Activated naive CD4-positive, alpha-beta T cell treated with Interleukin-2 at 50 U/mL for 16 hours (primary cell): ENCODE measurements at regions not wholly inside any gene's neighbourhood (a gene's known extent, or its start where the extent isn't known, plus 50 kb on each side); places are given as distances from the start of the nearest gene placed in this dataset.
"Not testable (repeated sequence)": the region's sequence is repeated elsewhere in the genome, so short reads cannot be mapped to it uniquely, and the experiment has no call there.

Experiments used
- DNase-seq: peaks from one replicate; pipeline ENCODE4 v3.0.0-alpha.2; 2020

- no peak for DNase-seq
Measured at GRCh38 chr10:9911488-9911887, 1106.2 kb upstream of the CELF2 start.

DNA sequence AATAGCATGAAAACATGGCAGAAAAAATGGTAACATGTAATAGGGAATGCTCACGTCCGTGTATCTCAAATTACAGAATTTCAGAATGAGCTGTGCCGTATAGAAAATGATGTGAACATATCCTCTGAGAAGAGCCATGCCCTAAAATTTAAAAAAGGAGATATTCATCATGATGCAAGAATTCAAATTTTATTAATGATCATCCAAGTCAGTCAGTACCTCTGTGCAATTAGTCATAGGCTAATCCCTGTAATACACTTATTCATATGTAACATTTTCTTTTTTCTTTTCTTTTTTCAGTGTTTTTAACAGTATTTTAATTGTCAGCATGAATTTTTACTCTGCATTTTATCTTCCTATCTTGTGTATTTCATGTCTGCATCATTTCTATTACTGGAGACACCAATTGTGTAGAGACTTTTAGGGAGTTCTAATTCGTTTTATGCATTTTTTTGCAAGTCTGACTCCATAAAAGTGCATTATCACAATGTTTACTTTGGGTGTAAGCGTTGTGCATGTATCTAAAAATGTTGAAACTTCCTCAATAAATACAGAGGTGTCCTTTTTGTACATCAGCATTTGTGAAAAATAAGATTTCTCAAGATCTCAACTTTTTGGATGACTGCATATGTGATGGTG is 1103.7 kb upstream of the CELF2 start:
- DNase-seq: no peak

DNA sequence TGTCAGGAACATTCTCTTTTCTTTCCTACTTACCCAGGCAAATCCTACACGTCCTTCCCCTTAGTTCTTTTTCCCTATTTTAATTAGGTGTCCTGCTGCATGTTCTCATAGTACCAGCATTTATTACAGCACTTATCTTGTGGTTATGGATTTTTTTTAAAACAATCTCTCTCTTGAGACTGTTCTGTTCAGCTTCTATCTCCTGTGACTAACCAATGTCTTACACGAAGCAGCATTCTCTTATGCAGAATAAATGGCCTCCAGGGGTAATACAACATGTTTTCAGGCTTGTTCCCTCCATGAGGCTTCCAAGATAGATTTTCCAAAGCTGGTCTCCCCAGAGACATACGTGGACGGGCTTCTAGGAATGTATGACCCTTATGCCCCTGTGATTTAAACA is 1096.1 kb upstream of the CELF2 start:
- DNase-seq: no peak

GRCh38 chr10:9922126-9922870 is 1095.4 kb upstream of the CELF2 start:
- no peak for DNase-seq

GRCh38 chr10:9926003-9926402 is 1091.7 kb upstream of the CELF2 start:
- no peak for DNase-seq

GRCh38 chr10:9926881-9927280 is 1090.8 kb upstream of the CELF2 start:
- DNase-seq: no peak

- DNase-seq: no peak
Measured at GRCh38 chr10:9939716-9940115, 1078.0 kb upstream of the CELF2 start.

DNA sequence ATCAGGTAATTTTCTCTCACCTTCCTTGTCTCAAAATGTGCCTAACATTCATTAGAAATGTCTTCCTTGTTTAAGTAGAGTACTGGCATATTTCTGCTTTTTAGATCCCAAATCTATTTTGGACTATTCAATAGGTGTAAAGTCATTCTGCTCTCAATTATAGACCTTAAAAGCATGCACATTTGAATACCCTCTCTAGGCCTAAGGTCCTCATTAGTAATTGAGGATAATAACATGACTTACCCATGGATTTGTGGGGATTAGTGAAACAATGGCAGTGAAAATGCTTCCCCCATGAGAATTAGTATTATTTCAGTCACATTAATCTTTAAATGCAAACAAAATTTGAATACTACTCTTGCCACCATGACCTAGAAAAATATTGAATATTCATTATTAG is 1073.0 kb upstream of the CELF2 start:
- DNase-seq: no peak

GRCh38 chr10:9950070-9950469 is 1067.6 kb upstream of the CELF2 start:
- DNase-seq: no peak

DNA sequence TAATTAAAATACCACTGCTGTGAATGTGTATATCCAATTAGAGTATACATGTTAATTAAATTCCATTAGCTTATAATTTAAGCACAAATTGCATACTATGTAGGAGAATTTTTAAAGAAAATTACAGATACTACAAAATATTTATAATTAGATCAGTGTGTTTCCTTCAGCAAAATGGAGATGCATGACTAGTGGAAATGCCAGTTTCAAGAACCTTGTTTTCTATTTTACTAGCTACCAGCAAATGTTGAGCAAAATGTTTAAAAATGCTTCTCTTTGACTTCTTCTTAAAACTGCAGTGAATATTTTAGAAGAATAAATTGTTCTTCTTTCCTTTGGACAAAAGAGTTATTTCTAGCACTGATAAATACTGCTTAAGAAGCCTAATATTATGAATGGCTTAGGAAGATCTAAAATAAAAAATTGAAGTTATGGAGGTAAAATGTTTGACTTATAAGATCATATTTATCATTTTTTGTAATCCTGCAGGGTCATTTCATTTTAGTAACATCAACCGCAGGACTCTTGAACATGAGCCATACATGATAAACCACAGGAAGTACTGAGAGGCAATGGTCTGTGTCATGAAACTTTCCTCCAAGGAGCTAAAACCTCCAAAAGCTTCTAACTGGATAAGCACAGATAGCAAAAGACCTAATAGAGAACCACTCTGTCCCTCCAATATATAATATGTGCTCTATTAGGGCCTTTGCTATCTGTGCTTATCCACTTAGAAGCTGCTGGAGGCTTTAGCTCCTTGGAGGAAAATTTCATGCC is 1066.0 kb upstream of the CELF2 start:
- no peak for DNase-seq

DNA sequence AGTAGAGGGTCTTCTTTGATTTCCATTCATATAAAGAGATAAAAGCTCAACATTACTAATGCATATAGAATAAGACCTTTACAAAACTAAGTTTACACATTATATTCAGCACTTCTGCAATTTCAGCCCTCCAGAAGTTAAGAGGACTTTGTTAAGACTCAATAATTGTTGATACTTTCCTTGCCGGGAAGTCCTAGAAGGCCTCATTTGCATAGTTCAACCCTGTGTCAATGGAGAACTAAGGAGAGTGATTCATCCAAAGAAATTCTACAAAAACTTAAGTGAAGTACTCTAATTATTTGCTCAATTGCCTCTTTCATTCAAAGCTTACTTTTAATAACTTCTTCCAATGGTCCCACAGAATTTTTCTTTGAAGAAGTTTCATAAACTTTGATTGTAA is 1060.3 kb upstream of the CELF2 start:
- no peak for DNase-seq

- not testable (repeated sequence) for DNase-seq
Measured at GRCh38 chr10:9957876-9958275, 1059.8 kb upstream of the CELF2 start.

DNA sequence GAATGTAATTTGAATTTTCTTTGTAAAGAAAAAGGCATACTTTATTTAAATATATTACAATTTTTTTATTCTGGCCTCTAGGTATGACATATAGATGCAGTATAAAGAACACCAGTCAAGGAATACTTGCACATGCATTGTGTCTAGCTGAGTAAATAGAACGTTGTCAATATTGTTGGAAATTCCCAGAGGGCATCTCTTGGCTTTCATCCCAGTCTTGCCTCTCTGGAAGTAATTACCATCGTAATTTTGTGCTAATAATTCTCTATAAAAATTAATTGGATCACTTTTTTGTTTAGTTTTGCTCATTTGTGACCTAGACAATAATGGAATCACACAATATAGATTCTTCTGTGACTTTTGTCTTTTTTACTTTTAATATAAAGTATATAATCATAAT is 1052.3 kb upstream of the CELF2 start:
- DNase-seq: no peak

DNA sequence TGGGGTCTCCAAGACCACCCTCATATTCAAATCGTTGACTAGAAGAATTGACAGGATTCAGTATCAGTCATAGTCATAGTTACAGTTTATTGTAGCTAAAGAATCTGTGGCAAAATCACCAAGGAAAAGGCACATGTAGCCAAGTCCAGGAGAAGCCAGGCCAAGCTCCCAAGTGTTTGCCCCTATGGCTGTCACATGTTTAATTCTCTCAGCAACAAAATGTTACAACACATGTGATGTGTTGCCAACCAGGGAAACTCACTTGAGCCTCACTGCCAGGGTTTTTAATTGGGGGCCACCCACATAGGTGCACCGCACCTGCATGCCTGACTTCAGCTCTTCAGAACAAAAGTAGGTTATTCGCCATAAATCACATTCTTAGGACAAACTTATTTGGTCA is 1030.9 kb upstream of the CELF2 start:
- no peak for DNase-seq

DNA sequence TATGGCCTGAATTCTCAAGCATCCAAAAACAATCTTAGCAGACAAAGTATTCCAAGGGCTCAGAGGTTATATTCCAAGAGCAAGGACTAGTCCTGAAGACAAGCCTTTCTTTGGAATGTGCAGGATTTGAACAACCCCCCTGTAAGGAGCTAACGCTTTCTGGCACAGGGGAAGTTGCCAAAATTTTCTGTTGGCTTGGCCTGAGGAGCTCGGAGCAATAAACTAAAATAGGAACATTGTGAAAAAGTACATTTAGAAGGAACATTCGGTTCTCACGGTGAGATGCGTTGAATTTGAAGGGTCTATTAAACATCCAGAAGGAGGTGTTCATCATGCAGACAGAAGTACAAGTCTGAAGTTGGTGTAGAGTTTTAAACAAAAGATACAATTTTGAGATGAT is 1030.5 kb upstream of the CELF2 start:
- no peak for DNase-seq

GRCh38 chr10:9992661-9993060 is 1025.0 kb upstream of the CELF2 start:
- DNase-seq: no peak

DNA sequence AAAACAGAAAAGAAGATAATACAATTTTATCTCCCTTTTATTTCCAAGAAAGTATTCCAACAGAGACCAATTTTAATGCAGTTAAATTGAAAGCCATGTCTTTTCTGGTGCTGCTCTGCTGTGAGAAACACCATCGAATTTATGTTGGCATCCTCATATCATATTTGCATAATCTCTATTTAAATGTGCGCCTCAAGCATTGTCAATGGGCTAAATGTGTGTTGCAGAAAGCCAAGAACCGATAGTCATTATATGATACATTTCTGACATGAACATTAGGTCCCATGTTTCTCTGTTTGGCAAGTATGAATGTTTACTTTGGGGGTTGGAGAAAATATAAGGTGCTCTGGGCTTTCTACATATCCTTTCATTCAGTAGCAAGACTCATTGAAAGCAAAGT is 1023.5 kb upstream of the CELF2 start:
- DNase-seq: no peak

GRCh38 chr10:9999627-10000026 is 1018.0 kb upstream of the CELF2 start:
- DNase-seq: no peak

- DNase-seq: no peak
Measured at GRCh38 chr10:10007957-10008356, 1009.7 kb upstream of the CELF2 start.

GRCh38 chr10:10010397-10010796 is 1007.3 kb upstream of the CELF2 start:
- no peak for DNase-seq

DNA sequence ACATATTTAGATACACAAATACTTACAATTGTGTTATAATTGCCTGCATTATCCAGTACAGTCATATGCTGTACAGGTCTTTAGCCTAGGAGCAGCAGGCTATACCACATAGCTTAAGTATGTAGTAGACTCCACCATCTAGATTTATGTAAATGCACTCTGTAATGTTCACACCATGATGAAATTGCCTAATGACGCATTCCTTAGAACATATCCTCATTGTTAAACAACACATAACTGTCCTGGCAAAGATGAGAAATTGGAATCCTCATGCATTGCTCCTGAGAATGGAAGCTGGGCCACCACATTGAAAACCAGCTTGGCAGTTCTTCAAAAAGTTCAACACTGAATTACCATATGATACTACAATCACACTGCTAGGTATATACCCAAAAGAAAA is 1002.8 kb upstream of the CELF2 start:
- no peak for DNase-seq

- no peak for DNase-seq
Measured at GRCh38 chr10:10017716-10018115, 1000.0 kb upstream of the CELF2 start.

- DNase-seq: no peak
Measured at GRCh38 chr10:10020945-10021344, 996.7 kb upstream of the CELF2 start.

- no peak for DNase-seq
Measured at GRCh38 chr10:10032991-10033390, 984.7 kb upstream of the CELF2 start.
